K562 (cell line): ENCODE measurements at regions not wholly inside any gene's neighbourhood (a gene's known extent, or its start where the extent isn't known, plus 50 kb on each side); places are given as distances from the start of the nearest gene placed in this dataset.

Experiments used
- ESRRA ChIP-seq: fragments of 450-650 bp; IDR thresholded peaks from 2 replicates; pipeline ENCODE4 v1.6.1; 2014; ENCODE audit warnings: low read depth, mild to moderate bottlenecking, moderate library complexity, borderline replicate concordance
- POLR2AphosphoS5 ChIP-seq: IDR thresholded peaks from 2 replicates; pipeline ENCODE4 v1.6.1; 2011; ENCODE audit warnings: mild to moderate bottlenecking, low read depth, low read length, moderate library complexity; ENCODE audit not compliant: control insufficient read depth, insufficient read depth

DNA sequence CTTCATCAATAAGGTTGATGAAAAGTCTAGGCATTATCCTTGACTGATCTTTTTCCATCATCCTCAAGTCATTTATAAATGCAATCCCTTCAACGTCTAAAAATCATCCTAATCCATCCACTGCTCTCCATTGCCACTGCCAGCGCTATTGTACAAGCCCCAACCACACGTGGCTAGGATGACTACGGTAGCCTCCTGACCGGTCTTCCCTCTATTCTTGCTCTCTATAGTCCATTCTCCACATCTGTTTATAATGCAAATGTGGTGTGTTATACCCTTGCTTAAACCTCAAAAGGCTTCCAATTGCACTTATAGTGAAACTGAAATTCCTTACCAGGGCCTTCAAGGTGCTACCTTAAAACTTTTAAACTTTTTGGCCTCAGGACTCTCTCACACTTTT is 410.6 kb upstream of the ADAMTS9 start:
- TF ChIP-seq ESRRA: no peak
- TF ChIP-seq POLR2AphosphoS5: no peak
